ENCODE measurements at regions not wholly inside any gene's neighbourhood (a gene's known extent, or its start where the extent isn't known, plus 50 kb on each side); places are given as distances from the start of the nearest gene placed in this dataset.
"Not testable (repeated sequence)": the region's sequence is repeated elsewhere in the genome, so short reads cannot be mapped to it uniquely, and the experiment has no call there.

DNA sequence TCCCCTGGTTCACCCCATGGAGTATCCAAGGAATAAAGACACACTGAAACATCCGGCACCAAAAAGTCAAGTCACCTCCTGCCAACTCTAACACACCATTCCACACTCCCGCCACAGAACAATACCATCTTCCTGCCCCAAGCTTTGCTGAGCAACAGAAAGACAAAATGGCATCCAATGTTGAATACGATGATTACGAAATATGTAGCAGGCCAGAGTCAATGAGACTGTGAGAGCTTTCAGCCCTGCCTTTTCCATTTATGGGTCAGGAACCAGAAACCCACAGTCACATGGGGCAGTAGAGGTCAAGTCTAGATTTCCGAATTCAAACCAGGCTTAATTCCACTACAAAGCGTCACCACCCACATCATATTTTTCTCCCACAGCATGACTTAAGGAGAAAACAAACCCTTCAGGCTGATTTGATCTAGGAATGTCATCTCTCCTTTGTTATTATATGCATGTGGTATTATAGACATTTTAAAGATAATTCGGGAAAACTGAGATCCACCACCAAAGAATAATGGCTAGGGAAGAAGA is 249.8 kb downstream of the SETD4 start:
- H3K36me3 ChIP-seq (ENCODE audit: control insufficient read depth, insufficient read depth, low read length) = no peaks in the 10 kb centered on the region
- H3K4me1 ChIP-seq (ENCODE audit: control insufficient read depth, insufficient read depth, low read length) = peaks cover 8% of the 10 kb centered on the region
- H3K9me3 ChIP-seq (ENCODE audit: control insufficient read depth, low read length) = no peaks in the 10 kb centered on the region
- H3K9ac ChIP-seq (ENCODE audit: low read length) = no peak overlapping the region
- no peaks in the 10 kb centered on the region for H3K27me3 ChIP-seq (ENCODE audit: control insufficient read depth, insufficient read depth, low read length)
- H3K4me3 ChIP-seq (ENCODE audit: low read length) = no peak overlapping the region

DNA sequence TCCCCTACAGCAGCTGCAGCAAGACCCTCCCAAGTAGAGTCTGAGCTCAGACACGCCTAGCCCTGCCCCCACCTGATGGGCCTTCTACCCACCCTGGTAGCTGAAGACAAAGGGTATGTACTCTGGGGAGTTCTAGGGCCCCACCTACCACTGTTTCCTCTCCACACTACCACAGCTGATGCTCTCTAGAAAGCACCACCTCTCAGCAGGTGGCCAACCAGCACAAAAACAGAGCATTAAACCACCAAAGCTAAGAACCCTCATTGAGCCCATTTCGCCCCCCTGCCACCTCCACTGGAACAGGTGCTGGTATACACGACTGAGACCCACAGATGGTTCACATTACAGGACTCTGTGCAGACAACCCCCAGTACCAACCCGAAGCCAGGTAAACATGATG is 258.9 kb downstream of the SETD4 start:
- H3K4me3 ChIP-seq (ENCODE audit: low read length) = no peak overlapping the region
- H3K9ac ChIP-seq (ENCODE audit: low read length) = no peak overlapping the region
- H3K9me3 ChIP-seq (ENCODE audit: control insufficient read depth, low read length) = no peaks in the 10 kb centered on the region
- no peaks in the 10 kb centered on the region for H3K27me3 ChIP-seq (ENCODE audit: control insufficient read depth, insufficient read depth, low read length)
- H3K4me1 ChIP-seq (ENCODE audit: control insufficient read depth, insufficient read depth, low read length) = peaks cover 6% of the 10 kb centered on the region
- no peaks in the 10 kb centered on the region for H3K36me3 ChIP-seq (ENCODE audit: control insufficient read depth, insufficient read depth, low read length)

DNA sequence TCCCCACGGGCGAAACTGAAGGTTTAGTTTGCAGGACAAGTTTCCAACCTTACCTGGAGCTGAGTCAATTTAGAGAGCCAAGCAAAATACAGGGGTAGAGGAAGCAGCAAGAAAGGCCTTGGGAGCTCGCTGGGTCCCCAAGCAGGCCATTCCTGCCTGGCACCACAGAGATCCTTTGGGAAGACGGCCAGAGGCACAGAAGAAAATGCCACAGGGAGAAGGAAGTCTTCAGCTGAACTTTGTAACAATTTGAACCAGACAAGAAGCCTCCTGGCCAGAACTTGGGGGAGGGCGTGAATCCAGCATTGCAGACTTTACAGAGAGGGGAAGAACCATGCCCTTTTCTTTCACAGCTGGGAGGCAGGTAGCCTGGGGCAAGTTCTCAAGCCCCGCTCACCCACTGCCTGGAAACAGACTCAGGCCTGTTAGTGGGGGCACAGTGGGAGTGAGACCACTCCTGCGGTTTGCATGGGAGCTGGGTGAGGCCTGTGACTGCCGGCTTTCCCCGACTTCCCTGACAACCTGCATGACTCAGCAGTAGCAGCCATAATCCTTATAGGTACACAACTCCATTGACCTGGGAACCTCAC is 259.4 kb downstream of the SETD4 start:
- H3K27me3 ChIP-seq (ENCODE audit: control insufficient read depth, insufficient read depth, low read length); H3K4me3 ChIP-seq (ENCODE audit: low read length); H3K36me3 ChIP-seq (ENCODE audit: control insufficient read depth, insufficient read depth, low read length); H3K4me1 ChIP-seq (ENCODE audit: control insufficient read depth, insufficient read depth, low read length); H3K9me3 ChIP-seq (ENCODE audit: control insufficient read depth, low read length); H3K9ac ChIP-seq (ENCODE audit: low read length): not testable (repeated sequence)

DNA sequence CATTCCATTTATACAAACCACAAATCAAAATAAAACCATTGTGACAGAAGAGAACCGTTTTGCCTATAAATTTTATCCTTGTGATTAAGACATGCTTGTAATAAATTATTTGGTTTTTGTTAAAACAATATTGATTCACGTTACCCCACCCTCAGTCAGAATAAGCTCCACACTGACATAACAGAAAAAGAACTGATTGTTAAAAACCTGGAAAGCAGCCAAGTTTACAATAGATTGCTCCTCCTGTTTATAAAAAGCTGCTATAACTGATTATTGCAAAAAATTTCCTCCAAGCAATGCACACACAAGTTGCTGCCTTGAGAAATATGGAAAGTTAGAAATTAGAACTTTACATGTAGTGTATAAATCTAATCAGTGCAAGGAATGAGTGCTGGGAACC is 263.5 kb downstream of the SETD4 start:
- Histone ChIP-seq H3K36me3 (ENCODE audit: control insufficient read depth, insufficient read depth, low read length) (no peaks in the 10 kb centered on the region), H3K4me1 (ENCODE audit: control insufficient read depth, insufficient read depth, low read length) (peaks cover 6% of the 10 kb centered on the region), H3K27me3 (ENCODE audit: control insufficient read depth, insufficient read depth, low read length) (no peaks in the 10 kb centered on the region), H3K4me3 (ENCODE audit: low read length) (no peak overlapping the region), H3K9ac (ENCODE audit: low read length) (no peak overlapping the region), H3K9me3 (ENCODE audit: control insufficient read depth, low read length) (no peaks in the 10 kb centered on the region)

DNA sequence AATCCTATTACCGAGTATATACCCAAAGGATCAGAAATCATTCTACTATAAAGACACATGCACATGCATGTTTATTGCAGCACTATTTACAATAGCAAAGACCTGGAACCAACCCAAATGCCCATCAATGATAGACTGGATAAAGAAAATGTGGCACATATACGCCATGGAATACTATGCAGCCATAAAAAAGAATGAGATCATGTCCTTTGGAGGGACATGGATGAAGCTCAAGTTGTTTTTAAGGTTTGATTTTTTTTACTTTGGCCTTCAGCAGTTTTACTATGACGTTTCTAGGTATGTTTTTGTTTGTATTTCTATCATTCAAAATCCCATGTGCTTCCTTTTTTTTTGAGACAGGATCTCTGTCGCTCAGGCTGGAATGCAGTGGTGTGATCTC is 265.8 kb downstream of the SETD4 start:
- not testable (repeated sequence) for H3K9ac ChIP-seq (ENCODE audit: low read length); H3K36me3 ChIP-seq (ENCODE audit: control insufficient read depth, insufficient read depth, low read length); H3K4me3 ChIP-seq (ENCODE audit: low read length); H3K27me3 ChIP-seq (ENCODE audit: control insufficient read depth, insufficient read depth, low read length); H3K9me3 ChIP-seq (ENCODE audit: control insufficient read depth, low read length); H3K4me1 ChIP-seq (ENCODE audit: control insufficient read depth, insufficient read depth, low read length)

DNA sequence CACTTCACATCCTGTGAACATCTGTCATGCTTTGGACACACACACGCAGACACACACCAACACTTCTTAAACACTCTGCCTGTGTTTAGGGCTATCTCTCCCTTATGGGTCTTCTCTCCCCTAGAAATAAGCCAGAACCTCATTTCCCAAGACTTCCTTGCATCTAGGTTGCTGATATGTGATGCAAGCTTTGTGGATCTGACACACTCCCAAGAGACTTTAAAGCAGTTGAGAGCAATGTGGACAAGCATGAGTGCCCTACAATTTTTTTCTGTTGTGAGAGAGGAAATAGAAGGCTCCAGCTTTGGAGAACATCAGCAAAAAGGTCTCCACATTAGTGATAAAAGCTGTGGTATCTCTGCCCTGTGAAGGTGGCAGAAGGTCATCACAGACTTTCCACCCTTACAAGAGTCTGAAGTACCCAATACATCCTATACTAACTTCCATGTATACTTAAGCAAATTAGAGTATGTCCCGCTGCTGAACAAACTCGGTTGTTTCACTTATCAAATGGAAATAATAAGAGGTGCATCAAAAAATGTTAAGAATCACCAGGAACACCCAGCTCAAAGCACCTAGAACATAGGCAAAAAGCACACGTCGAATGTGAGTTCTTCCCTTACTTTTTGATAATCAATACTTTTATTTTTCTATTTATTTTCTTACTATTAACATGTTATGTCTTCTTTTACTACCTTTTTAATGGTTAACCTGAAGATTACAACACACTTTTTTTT is 267.6 kb downstream of the SETD4 start:
- Histone ChIP-seq H3K9me3 (ENCODE audit: control insufficient read depth, low read length) (no peaks in the 10 kb centered on the region), H3K27me3 (ENCODE audit: control insufficient read depth, insufficient read depth, low read length) (no peaks in the 10 kb centered on the region), H3K9ac (ENCODE audit: low read length) (no peak overlapping the region), H3K36me3 (ENCODE audit: control insufficient read depth, insufficient read depth, low read length) (no peaks in the 10 kb centered on the region), H3K4me1 (ENCODE audit: control insufficient read depth, insufficient read depth, low read length) (peaks cover 6% of the 10 kb centered on the region), H3K4me3 (ENCODE audit: low read length) (no peak overlapping the region)

DNA sequence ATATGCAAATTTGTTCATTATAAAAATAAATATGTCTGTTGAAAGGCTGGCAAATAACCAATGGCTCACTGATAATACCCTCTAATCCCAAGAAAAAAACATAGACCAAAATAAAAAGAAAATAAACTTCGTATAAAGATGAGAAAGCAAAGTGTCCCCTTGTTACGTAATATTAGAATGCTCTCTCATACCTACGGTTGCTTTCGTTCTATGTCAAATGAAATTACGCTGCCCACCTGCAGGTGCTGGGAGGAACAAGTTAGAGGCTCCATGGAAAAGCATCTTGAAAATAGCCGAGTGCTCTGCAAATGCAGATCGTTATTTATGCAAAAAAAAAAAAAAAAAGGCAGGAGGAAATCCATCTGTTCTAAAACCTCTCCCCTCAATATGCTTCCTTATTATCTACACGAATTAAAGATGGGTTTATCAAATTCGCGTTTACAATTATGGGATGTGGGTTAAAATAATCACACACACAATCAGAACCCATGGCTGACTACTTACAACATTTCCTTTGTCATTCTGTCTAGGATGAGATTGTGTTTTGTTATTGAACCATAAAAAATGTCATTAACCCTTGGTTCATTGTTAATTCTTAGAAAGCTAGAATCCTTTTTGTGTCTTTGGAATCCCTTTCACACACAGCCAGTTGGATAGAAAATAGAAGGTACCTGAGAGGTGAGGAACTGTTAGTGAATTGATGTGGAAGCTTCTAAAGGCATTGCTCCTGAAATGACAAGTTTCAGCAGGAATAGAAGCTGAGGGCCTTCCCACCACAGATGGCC is 268.6 kb downstream of the SETD4 start:
- no peaks in the 10 kb centered on the region for H3K27me3 ChIP-seq (ENCODE audit: control insufficient read depth, insufficient read depth, low read length)
- no peaks in the 10 kb centered on the region for H3K36me3 ChIP-seq (ENCODE audit: control insufficient read depth, insufficient read depth, low read length)
- no peaks in the 10 kb centered on the region for H3K9me3 ChIP-seq (ENCODE audit: control insufficient read depth, low read length)

DNA sequence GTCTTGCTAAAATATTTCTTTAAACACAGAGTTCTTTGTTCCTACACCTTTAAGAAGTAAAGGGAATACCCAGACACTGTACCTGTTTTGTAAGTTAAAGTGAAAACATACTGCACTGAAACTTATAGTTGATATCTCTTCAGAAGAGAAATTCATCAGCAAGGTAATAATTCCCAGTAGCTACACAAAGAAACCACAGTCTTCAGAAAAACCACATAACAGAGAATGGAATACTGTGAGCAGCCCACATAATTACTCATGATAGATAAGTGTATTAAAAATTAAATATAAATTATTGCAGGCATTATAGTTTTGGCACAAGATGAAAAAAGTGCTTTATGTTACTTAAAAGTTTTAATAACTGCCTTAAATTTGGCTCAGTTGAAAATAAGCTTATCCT is 276.6 kb downstream of the SETD4 start:
- Histone ChIP-seq H3K9ac (ENCODE audit: low read length) (no peak overlapping the region), H3K27me3 (ENCODE audit: control insufficient read depth, insufficient read depth, low read length) (no peaks in the 10 kb centered on the region), H3K4me3 (ENCODE audit: low read length) (no peak overlapping the region), H3K36me3 (ENCODE audit: control insufficient read depth, insufficient read depth, low read length) (no peaks in the 10 kb centered on the region), H3K9me3 (ENCODE audit: control insufficient read depth, low read length) (no peaks in the 10 kb centered on the region), H3K4me1 (ENCODE audit: control insufficient read depth, insufficient read depth, low read length) (no peaks in the 10 kb centered on the region)

More for the DNA sequence above, 268.6 kb downstream of the SETD4 start:
- Histone ChIP-seq H3K4me1 (ENCODE audit: control insufficient read depth, insufficient read depth, low read length) (no peaks in the 10 kb centered on the region), H3K4me3 (ENCODE audit: low read length) (no peak overlapping the region), H3K9ac (ENCODE audit: low read length) (no peak overlapping the region)

DNA sequence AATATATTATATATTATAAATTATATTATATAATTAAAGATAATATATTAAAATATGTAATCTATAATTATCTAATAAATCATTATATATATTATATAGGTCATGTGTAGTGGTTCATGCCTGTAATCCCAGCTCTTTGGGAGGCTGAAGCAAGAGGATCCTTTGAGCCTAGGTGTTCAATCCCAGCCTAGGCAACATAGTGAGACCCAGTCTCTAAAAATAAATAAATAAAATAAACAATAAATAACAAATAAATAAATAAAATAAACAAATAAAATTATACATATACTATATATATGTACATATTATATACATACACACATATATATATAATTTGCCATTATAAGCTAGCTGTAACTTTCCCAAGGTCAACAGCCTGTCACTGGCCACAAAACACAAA is 277.7 kb downstream of the SETD4 start:
- Histone ChIP-seq H3K9ac (ENCODE audit: low read length) (no peak overlapping the region), H3K9me3 (ENCODE audit: control insufficient read depth, low read length) (no peaks in the 10 kb centered on the region), H3K27me3 (ENCODE audit: control insufficient read depth, insufficient read depth, low read length) (no peaks in the 10 kb centered on the region), H3K4me1 (ENCODE audit: control insufficient read depth, insufficient read depth, low read length) (no peaks in the 10 kb centered on the region), H3K36me3 (ENCODE audit: control insufficient read depth, insufficient read depth, low read length) (no peaks in the 10 kb centered on the region), H3K4me3 (ENCODE audit: low read length) (no peak overlapping the region)

DNA sequence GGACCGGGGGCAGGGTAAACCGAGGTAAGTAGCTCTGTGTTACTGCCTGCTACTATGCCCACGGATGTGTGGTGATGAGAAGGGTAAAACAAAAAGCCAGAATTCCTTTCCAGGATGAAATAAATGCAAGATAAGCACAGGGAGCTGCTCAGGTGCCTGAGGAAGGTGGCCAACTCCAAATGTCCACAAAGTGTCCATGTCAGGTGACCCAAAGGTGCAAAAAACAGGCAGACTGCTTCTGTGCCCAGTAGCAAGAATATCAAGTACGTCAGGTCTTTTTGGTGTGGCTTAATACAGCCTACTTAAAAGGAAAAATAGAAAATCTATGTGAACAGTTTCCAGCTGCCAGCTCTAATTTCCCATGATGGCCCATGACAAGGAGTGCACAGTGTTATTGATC is 279.3 kb downstream of the SETD4 start:
- Histone ChIP-seq H3K9me3 (ENCODE audit: control insufficient read depth, low read length) (no peaks in the 10 kb centered on the region), H3K36me3 (ENCODE audit: control insufficient read depth, insufficient read depth, low read length) (no peaks in the 10 kb centered on the region), H3K9ac (ENCODE audit: low read length) (no peak overlapping the region), H3K4me3 (ENCODE audit: low read length) (no peak overlapping the region), H3K4me1 (ENCODE audit: control insufficient read depth, insufficient read depth, low read length) (no peaks in the 10 kb centered on the region), H3K27me3 (ENCODE audit: control insufficient read depth, insufficient read depth, low read length) (no peaks in the 10 kb centered on the region)

DNA sequence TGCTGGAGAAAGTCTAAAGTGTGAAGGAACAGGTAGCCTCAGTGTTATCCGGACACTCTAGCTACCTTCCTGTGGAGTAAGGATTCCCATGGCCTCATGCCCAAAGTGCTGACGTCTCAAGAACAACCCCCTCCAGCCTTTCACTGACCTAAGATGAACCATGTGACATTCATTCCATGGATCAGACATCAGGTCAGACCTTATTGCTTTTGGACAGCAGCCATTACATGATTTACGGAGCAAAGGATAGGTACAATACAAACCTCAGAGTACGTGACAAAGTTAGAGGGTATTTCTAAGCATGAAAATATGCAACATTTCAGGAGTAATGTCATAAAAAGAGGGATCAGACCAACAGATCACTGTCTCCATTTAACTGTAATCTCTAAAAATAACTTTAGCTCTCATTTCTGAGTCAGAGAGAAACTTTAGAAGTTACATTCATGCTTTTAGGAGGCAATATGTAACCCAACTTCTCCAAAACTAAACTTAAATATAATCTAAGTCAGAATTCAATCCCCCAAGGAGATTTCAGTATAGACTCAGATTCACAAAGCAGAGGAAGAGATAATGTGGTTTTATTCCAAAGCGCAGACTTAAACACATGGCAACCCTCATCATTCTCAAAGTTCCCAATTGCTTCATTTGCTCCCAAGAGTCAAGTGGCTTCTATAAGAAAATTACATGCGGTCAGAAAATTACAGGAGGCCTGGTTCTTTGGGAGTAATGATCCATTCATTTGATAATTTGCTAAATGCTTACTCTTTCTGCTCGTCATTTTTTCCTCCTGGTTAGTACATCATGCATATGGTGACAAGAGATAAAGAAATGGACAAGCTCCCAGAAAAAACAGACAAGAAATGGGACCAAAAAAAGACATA is 280.4 kb downstream of the SETD4 start:
- H3K4me3 ChIP-seq (ENCODE audit: low read length) = no peak overlapping the region

More for the DNA sequence above, 280.4 kb downstream of the SETD4 start:
- Histone ChIP-seq H3K27me3 (ENCODE audit: control insufficient read depth, insufficient read depth, low read length) (no peaks in the 10 kb centered on the region), H3K4me1 (ENCODE audit: control insufficient read depth, insufficient read depth, low read length) (no peaks in the 10 kb centered on the region), H3K36me3 (ENCODE audit: control insufficient read depth, insufficient read depth, low read length) (no peaks in the 10 kb centered on the region), H3K9ac (ENCODE audit: low read length) (no peak overlapping the region), H3K9me3 (ENCODE audit: control insufficient read depth, low read length) (no peaks in the 10 kb centered on the region)
